TTC549 (cell line): ENCODE measurements at regions not wholly inside any gene's neighbourhood (a gene's known extent, or its start where the extent isn't known, plus 50 kb on each side); places are given as distances from the start of the nearest gene placed in this dataset.

Experiments used
- FAIRE-seq: peaks from 2 replicates; lab custom pipeline; 2012; peaks lifted over from hg19 to GRCh38; lab: Jason Lieb, UNC

DNA sequence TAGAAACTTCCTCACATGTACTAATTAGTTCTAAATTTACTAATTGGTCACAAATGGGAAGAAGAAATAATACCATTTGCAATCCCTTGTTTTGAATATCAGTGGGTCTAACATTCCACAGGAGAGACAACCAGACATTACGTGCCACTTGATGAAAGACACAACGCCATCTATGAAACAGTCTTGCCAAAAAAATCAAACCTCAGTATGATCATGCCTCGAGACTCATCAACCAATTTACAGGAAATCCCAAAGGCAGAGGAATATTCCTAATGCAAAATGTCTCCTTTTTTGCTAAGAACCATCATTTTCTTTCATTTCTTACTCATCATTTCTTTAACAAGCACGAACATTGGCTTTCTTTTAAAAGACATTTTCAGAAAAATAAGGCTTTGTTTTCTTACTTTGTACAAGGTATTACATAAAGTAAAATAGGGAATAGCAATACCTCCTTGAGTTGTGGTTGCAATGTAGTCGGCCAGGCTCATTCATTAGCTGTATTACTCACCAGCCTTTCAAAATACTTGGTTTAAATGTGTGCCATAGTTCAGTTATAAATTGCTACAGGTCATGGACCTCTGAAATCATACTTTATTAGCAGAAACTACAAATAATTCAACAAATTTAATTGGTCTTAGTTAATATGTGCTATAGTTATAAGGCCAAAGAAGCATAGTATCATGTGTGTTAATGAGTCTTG, 436.2 kb upstream of the FLRT2 start:
- FAIRE-seq: no peak

GRCh38 chr14:85102591-85102990, 427.4 kb upstream of the FLRT2 start:
- peak; percentile 7 for FAIRE-seq

DNA sequence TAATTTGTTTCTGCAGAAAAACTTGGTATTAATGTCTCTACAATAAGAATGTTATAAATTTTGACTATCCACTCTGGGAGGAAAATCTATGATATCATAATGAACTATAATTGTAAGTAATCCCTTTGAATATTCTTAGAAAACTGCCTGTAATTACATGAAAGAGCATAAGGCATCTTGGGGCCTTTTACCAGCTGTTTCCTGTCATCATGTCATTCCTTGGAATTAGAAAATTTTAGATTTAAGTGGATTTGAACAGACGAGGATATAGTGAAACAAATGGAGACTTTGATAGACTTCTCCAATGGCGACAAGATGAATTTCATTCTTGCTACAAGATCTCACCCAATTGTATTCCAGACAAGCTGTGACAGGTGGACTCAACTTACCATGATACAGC, 423.4 kb upstream of the FLRT2 start:
- FAIRE-seq: no peak

- FAIRE-seq: no peak
These were observed 417.2 kb upstream of the FLRT2 start for GRCh38 chr14:85112762-85113161.

- FAIRE-seq: no peak
These were observed 414.0 kb upstream of the FLRT2 start for GRCh38 chr14:85115921-85116320.

- FAIRE-seq: no peak
These were observed 411.7 kb upstream of the FLRT2 start for GRCh38 chr14:85118274-85118673.

DNA sequence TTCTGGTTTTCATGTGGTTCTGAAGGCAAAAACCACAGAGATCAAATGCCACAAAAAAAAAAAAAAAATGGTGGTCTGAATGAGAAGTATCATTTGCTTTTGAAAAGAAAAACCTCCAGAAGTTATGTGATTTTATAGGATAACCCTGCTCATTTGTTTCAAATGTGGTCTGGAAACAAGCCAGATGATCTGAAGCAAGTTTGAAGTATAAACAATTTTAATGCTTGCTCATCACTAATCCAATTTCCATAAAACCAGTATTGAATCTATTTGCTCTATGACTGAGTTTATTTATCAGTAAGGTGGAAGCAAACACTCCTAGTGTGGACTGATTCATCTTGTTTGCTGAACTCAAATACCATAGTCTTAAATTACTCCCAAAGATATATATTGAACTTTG, 407.3 kb upstream of the FLRT2 start:
- no peak for FAIRE-seq

DNA sequence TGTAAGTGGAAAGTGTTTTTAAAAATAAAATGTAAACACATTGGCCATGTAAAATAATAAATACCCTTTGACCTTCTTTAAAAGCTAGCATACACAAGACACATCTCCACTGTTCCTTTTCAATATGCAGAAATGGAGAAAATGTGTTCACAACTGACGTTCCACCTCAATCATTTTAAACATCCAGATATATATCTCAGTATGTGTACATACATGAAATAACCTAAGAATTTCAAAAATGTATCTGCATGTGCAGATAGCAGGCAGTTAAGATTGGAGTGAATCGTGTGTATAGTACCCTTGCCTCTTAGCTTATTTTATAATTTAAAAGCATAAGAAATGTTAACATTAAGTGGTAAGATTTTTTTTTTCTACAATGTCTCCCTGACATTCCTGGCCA, 406.2 kb upstream of the FLRT2 start:
- FAIRE-seq: no peak

DNA sequence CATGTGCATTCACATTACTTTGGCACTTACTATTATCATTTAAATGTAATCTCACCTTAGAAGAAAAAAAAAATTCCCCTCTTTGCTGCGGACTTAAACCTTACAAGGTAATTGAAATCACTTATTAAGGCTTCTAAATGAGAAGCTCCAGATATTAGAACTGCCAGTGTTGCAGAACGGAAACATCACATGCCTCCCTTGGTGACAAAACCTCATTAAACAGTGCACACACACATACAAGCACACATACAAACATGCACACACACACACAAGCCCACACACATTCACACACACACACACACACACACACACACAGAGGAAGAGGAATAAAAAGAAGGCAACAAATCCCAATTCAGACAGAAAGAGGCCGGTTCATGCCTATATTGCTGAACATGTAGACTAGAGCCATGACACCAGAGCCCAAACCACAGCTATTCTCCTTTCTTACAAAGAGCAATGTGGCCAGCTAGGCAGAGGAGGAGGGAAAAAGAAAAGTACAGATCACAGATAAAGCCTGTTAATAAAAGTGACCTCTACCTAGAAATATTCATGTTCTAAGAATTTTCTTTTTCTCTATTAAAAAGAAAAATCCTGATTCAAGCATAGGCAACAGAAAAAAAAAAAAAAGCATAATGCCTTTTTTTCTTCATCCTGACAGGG, 405.2 kb upstream of the FLRT2 start:
- FAIRE-seq: no peak

DNA sequence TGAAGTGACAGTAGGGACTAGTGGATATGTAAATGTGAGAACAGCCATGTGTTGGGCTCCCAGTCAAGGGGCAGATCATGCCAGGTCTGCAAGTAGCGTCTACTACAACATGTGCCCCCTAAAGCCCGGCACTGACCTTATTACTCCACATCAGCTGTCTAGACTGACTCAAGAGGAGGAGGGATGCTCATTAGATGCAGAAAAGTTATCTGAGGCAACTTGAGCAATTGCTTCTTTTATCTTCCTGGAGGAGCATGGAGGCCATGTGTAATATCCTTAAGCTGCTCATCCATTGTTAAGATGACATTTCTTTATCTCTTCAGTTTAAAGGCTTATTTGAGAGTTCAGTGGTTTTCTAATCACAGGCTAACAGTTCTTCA, 404.7 kb upstream of the FLRT2 start:
- FAIRE-seq: no peak

GRCh38 chr14:85129921-85130320, 400.0 kb upstream of the FLRT2 start:
- no peak for FAIRE-seq

GRCh38 chr14:85131226-85131922, 398.6 kb upstream of the FLRT2 start:
- FAIRE-seq: no peak

GRCh38 chr14:85142982-85143381, 387.0 kb upstream of the FLRT2 start:
- no peak for FAIRE-seq

DNA sequence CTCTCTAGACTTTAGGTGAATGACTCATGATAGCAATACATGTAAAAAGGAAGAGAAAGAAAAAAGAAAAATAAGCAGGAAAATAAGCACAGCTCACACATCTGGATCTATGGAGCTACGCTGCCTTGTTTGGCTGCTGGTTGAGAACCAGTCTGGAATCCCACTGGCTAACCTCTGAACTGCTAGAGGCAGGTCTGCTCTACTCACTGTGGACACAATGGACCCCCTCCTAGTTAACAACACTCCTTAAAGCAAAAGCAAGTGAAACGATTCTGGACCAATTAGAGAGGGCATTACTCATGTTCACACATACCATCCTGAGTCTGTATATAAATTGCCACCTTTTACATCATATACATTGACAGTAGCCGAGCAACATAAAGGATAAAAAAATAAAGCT, 383.2 kb upstream of the FLRT2 start:
- no peak for FAIRE-seq

- no peak for FAIRE-seq
These were observed 379.8 kb upstream of the FLRT2 start for GRCh38 chr14:85150166-85150565.

GRCh38 chr14:85154714-85155113, 375.2 kb upstream of the FLRT2 start:
- no peak for FAIRE-seq

DNA sequence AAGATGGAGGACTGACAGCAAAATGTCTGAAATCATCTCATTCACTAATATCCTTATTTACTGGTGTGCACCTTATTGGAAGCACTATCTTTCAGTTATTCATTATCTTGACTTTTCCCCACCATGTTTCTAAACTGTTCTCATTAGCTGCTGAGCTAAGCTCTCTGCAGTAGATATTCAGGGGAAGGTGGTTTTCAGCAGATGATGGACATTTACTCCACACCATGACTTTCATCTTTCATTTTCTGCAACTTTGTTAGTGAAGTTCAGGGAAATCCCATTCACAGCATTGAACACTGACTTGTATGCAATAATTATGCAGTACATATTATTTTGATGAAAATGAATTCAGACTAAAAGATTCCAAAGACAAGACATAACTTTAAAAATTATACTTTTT, 373.6 kb upstream of the FLRT2 start:
- FAIRE-seq: no peak

- no peak for FAIRE-seq
These were observed 370.2 kb upstream of the FLRT2 start for GRCh38 chr14:85159726-85160125.

DNA sequence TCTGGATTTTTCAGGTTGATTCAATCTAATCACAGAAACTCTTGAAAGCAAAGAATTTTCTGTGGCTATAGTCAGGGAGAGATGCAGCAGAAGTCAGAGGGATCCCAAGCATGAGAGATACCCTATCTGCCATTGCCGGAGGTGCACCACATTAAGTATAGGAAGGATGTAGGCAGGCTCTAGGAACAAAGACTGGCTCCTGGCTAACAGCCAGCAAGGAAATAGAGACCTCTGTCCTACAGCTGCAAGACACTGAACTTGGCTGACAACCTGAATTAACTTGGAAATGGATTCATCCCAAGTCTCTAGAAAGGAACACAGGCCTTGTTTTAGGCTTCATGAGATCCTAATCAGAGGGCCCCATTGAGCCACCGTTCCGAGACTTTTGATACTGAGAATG, 364.9 kb upstream of the FLRT2 start:
- no peak for FAIRE-seq

DNA sequence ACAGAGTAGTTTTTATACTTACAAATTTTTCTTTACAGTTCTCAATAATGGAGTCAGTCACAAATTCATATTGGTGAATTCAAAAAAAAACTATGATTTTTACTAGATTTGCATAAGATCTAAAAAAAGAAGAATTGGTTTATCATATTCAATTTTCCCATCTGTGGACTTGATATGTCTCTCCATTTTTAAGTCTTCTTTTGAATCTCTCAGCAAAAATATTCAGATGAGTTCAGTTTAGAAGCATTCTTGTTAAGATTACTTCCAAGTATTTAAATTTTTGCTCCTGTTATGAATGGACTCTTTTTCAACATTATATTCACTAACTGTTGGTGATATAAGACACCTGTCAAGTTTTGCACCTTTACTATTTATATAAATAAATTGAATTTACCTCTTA, 360.6 kb upstream of the FLRT2 start:
- no peak for FAIRE-seq

GRCh38 chr14:85172290-85172689, 357.7 kb upstream of the FLRT2 start:
- no peak for FAIRE-seq

GRCh38 chr14:85172889-85173477, 357.0 kb upstream of the FLRT2 start:
- FAIRE-seq: no peak

DNA sequence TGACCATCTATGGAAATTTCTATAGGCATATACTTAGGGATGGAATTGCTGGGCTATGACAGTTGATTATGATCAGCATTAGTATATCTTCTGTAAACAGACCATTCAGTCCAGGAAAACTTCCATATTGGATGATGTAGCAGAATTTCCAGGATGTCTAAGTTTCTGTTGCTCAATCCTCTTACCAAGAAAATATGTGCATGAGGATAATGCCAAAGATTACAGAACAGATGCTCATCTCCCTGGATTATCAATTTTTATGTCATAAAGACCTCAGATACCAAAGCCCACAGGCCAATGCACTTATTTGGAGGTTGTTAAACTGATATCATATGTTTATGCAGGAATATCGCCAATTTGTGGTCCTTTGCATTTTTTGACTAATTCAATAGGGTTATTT, 354.4 kb upstream of the FLRT2 start:
- FAIRE-seq: no peak
